Gastroesophageal sphincter (tissue), 4 donors: ENCODE measurements at regions not wholly inside any gene's neighbourhood (a gene's known extent, or its start where the extent isn't known, plus 50 kb on each side); places are given as distances from the start of the nearest gene placed in this dataset.

Source experiments
- ATAC-seq: fragments of 150-250 bp; one replicate; pipeline ENCODE4 v1.9.1; 2016; ENCODE audit warnings: mild to moderate bottlenecking, moderate library complexity
- H3K27ac ChIP-seq, 4 donors: fragments of 200-600 bp; sonication (generic) in 3 of 4; 1 replicate in 3 of 4; 2 replicates in 1 of 4; pipeline ENCODE4 v1.5.1; 2016 to 2019
- H3K27me3 ChIP-seq: fragments of 200-600 bp; sonication (generic); one replicate; pipeline ENCODE4 v1.5.1; 2019
- H3K36me3 ChIP-seq, 2 donors: fragments of 200-600 bp; sonication (generic); one replicate each; pipeline ENCODE4 v1.5.1; 2019; ENCODE audit warnings: control low read depth in 1 of 2
- H3K4me1 ChIP-seq, 3 donors: fragments of 200-600 bp; sonication (generic); 1 replicate in 2 of 3; 2 replicates in 1 of 3; pipeline ENCODE4 v1.5.1; 2016 to 2019; ENCODE audit warnings: control low read depth in 2 of 3
- H3K4me3 ChIP-seq, 2 donors: fragments of 200-600 bp; sonication (generic); one replicate each; pipeline ENCODE4 v1.5.1; 2019; ENCODE audit warnings: mild to moderate bottlenecking in 1 of 2, moderate library complexity in 1 of 2
- H3K9me3 ChIP-seq, 3 donors: fragments of 200-600 bp; sonication (generic); one replicate each; pipeline ENCODE4 v1.5.1; 2017 to 2019; ENCODE audit warnings: control low read depth in 2 of 3
- CTCF ChIP-seq, 4 experiments: fragments of 200-600 bp in 2 of 4; fragments of 450-650 bp in 2 of 4; sonication (generic) in 1 of 4; IDR thresholded peaks; one replicate each; pipeline ENCODE4 v1.5.1; 2017 to 2019; ENCODE audit warnings: antibody characterized with exemption in 4 of 4, mild to moderate bottlenecking in 2 of 4, moderate library complexity in 2 of 4
- EP300 ChIP-seq: sonication (generic); formaldehyde crosslinking; IDR thresholded peaks from one replicate; pipeline ENCODE4 v1.6.1; 2017; ENCODE audit warnings: antibody characterized with exemption, mild to moderate bottlenecking
- POLR2A ChIP-seq, 2 donors: fragments of 450-650 bp; IDR thresholded peaks; one replicate each; pipeline ENCODE4 v1.6.1; 2017; ENCODE audit warnings: antibody characterized with exemption in 2 of 2, mild to moderate bottlenecking in 2 of 2, moderate library complexity in 1 of 2
- POLR2AphosphoS5 ChIP-seq: sonication (generic); formaldehyde crosslinking; IDR thresholded peaks from one replicate; pipeline ENCODE4 v1.6.1; 2017; ENCODE audit warnings: antibody characterized with exemption
- WGBS, 2 donors: methylation state at CpG; one replicate each; pipeline ENCODE4 v1.1.5; 2018; ENCODE audit warnings: low coverage in 1 of 2; 5-methylcytosine and 5-hydroxymethylcytosine counted together

- H3K4me3 ChIP-seq = no peak overlapping the region
- 49 to 63% methylated on average over 2 of the region's 2 CpGs for WGBS, 2 donors
- TF ChIP-seq POLR2AphosphoS5 (no peak), CTCF (IDR thresholded peaks at IDR 0.05) (no peak), POLR2A (IDR thresholded peaks at IDR 0.05) (no peak), EP300 (no peak)
- peaks cover 0 to 3% (median 0%) of the 10 kb centered on the region in 3 donors for H3K9me3 ChIP-seq
- H3K36me3 ChIP-seq = no peaks in the 10 kb centered on the region
- no peaks in the 10 kb centered on the region for H3K4me1 ChIP-seq
- no peaks in the 10 kb centered on the region for H3K27me3 ChIP-seq
- ATAC-seq = no peak
- H3K27ac ChIP-seq = no peak overlapping the region
Observed at GRCh38 chr4:178259566-178259965, 817.3 kb upstream of the AGA start.

- Histone ChIP-seq H3K27me3 (no peaks in the 10 kb centered on the region), H3K4me1 (no peaks in the 10 kb centered on the region), H3K9me3 (peaks cover 0 to 3% (median 0%) of the 10 kb centered on the region in 3 donors), H3K27ac (no peak overlapping the region), H3K36me3 (no peaks in the 10 kb centered on the region), H3K4me3 (no peak overlapping the region)
- TF ChIP-seq POLR2AphosphoS5 = no peak
- TF ChIP-seq POLR2A (IDR thresholded peaks at IDR 0.05) = no peak
- TF ChIP-seq CTCF (IDR thresholded peaks at IDR 0.05) = no peak
- TF ChIP-seq EP300 = no peak
- 50 to 73% methylated on average over 3 of the region's 3 CpGs for WGBS, 2 donors
- no peak for ATAC-seq
Observed at GRCh38 chr4:178264001-178264400, 821.8 kb upstream of the AGA start.

- TF ChIP-seq CTCF (IDR thresholded peaks at IDR 0.05) (no peak), POLR2A (IDR thresholded peaks at IDR 0.05) (no peak), POLR2AphosphoS5 (no peak), EP300 (no peak)
- Histone ChIP-seq H3K27me3 (no peaks in the 10 kb centered on the region), H3K27ac (no peak overlapping the region), H3K4me1 (no peaks in the 10 kb centered on the region), H3K36me3 (no peaks in the 10 kb centered on the region), H3K4me3 (no peak overlapping the region), H3K9me3 (no peaks in the 10 kb centered on the region)
- ATAC-seq = no peak
- 100% methylated on average over 1 to 2 of the region's 6 CpGs for WGBS, 2 donors
Observed at GRCh38 chr4:178271386-178271785, 829.1 kb upstream of the AGA start.

GRCh38 chr4:178273168-178273567 lies 830.9 kb upstream of the AGA start:
- no peaks in the 10 kb centered on the region for H3K9me3 ChIP-seq
- 83 to 88% methylated on average over 2 of the region's 2 CpGs for WGBS, 2 donors
- no peaks in the 10 kb centered on the region for H3K4me1 ChIP-seq
- H3K36me3 ChIP-seq = no peaks in the 10 kb centered on the region
- no peak overlapping the region for H3K27ac ChIP-seq
- no peak for ATAC-seq
- TF ChIP-seq EP300 (no peak), POLR2AphosphoS5 (no peak), CTCF (IDR thresholded peaks at IDR 0.05) (no peak), POLR2A (IDR thresholded peaks at IDR 0.05) (no peak)
- H3K27me3 ChIP-seq = no peaks in the 10 kb centered on the region
- no peak overlapping the region for H3K4me3 ChIP-seq

GRCh38 chr4:178275671-178276360 lies 833.6 kb upstream of the AGA start:
- WGBS, 2 donors = 58 to 63% methylated on average over 3 to 5 of the region's 5 CpGs
- H3K4me1 ChIP-seq = no peaks in the 10 kb centered on the region
- no peak overlapping the region for H3K4me3 ChIP-seq
- H3K36me3 ChIP-seq = no peaks in the 10 kb centered on the region
- H3K9me3 ChIP-seq = no peaks in the 10 kb centered on the region
- H3K27me3 ChIP-seq = no peaks in the 10 kb centered on the region
- H3K27ac ChIP-seq = no peak overlapping the region
- no peak for ATAC-seq
- TF ChIP-seq POLR2AphosphoS5 (no peak), CTCF (IDR thresholded peaks at IDR 0.05) (no peak), POLR2A (IDR thresholded peaks at IDR 0.05) (no peak), EP300 (no peak)
